ENCODE measurements at regions not wholly inside any gene's neighbourhood (a gene's known extent, or its start where the extent isn't known, plus 50 kb on each side); places are given as distances from the start of the nearest gene placed in this dataset.

- TF ChIP-seq CTCF (conservative IDR thresholded peaks at IDR 0.05 in 1 of 2, IDR thresholded peaks at IDR 0.05 in 1 of 2; ENCODE audit: low read depth in 1 of 2, low read length in 2 of 2) (no peak), EZH2 (IDR thresholded peaks at IDR 0.05; ENCODE audit: low read length, missing control alignments) (no peak)
Observed at GRCh38 chr11:27757953-27758352, 57.7 kb upstream of the BDNF start.

All from fibroblast of lung (primary cell).